HG03460 (cell line): ENCODE measurements at regions not wholly inside any gene's neighbourhood (a gene's known extent, or its start where the extent isn't known, plus 50 kb on each side); places are given as distances from the start of the nearest gene placed in this dataset.
"Not testable (repeated sequence)": the region's sequence is repeated elsewhere in the genome, so short reads cannot be mapped to it uniquely, and the experiment has no call there.

ENCODE experiments used
- ATAC-seq: cut with Tn5 transposase; IDR thresholded peaks from one replicate; pipeline ENCODE4 v1.9.1; 2021; ENCODE audit not compliant: unreplicated experiment

DNA sequence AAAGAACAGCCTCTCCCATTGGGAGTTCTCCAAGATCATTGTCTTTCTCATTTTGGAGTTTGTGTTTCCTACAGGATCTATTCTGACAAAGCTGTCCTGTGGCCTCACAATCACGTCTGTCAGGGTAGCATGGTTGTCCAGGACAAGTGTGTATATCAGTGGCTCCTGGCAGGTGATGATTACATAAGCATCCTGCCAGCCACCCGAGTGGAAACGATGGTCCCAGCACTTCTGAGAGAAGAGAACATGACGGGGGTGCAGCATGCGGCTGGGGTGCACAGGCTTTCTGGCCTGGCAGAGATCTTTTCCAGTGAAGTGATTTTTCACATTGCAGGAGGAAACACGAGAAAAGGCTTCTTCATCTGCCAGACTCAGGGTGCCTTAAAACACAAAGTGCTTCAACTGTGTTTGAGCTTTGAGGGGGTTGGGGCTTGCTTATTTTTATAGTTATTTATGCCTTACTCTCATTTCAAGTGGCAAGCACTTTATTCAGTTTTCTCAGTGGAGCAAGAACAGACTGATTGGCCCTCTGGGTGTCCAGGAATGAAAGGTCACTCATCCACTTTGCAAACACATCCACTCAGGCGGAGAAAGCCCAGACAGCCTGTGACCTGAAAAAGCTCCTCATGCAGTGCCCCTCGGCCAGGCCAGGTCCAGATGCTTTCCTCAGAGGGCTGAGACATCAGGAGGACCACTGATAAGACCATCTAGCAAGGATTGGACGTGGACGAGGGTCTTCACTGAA, 186.0 kb downstream of the DUSP10 start:
- ATAC-seq = no peak

DNA sequence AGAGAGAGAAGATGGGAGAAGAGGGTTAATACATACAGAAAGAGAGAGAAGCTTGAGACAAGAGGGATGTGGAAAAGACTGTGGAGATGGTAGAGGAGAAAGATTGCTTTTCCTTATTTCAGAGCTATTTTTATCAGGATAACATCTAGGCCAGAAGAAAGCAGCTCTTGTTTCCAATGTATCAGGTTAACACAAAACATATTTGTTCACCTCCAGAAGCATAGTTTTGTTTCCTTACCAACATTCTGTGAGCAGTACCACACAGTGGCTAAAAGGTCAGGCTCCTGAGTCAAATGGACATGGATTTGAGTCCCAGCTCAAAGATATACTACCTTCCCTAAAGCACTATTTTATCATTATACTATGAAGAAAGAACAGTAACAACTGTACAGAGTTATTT, 185.5 kb downstream of the DUSP10 start:
- no peak for ATAC-seq

DNA sequence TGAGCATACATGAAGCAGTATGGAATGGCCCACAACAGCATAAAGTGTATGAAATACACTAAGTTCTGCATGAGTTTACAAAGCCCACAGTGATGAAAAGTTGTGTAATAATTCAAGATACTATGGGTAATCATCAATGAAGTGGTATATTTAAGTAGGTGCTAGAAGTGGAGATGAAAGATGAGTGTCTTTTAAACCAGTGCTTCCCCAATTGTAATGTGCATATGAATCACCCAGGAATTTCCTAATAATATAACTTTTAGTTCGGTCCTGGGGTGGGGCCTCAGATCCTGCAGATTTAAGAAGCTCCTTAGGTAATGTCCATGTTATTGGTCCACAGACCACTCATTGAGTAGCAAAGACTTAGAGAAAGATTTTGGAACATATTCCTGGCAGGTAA, 184.9 kb downstream of the DUSP10 start:
- ATAC-seq = no peak

DNA sequence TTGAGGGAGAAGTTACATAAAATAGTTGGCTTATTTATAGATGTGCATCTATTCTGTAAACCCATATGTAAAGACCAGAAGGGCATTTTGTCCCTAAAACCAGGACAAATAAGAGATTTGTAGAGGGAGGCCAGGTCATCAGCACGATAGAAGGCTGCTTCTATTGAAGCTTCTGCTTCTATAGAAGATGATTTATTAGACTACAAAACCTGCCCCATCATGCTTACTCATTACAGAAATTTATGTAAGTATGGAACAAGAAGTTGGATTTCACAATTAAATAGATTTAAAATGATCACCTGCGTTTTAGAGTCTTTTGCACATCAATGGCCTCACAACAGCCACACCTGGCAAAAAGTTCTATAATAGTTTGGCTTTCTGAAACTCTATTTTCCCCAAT, 183.5 kb downstream of the DUSP10 start:
- no peak for ATAC-seq

DNA sequence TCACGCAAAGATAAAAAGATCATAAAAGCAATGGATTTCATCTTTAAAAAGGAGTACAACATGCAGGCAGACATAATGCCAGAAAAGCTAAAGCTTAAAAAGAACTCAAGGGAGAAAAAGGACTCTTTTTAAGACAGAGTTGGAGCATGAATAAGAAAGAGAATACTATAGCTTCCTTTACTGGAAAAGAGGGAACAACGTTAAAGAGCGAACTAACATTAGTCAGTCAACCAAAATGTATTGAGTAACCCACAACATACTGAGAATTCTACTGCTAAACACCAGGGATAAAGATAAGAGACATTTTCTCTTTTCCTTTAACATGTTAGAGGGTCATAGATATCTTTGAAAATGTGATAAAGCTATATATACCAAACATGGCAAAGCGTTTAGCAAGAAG, 182.0 kb downstream of the DUSP10 start:
- ATAC-seq = no peak

DNA sequence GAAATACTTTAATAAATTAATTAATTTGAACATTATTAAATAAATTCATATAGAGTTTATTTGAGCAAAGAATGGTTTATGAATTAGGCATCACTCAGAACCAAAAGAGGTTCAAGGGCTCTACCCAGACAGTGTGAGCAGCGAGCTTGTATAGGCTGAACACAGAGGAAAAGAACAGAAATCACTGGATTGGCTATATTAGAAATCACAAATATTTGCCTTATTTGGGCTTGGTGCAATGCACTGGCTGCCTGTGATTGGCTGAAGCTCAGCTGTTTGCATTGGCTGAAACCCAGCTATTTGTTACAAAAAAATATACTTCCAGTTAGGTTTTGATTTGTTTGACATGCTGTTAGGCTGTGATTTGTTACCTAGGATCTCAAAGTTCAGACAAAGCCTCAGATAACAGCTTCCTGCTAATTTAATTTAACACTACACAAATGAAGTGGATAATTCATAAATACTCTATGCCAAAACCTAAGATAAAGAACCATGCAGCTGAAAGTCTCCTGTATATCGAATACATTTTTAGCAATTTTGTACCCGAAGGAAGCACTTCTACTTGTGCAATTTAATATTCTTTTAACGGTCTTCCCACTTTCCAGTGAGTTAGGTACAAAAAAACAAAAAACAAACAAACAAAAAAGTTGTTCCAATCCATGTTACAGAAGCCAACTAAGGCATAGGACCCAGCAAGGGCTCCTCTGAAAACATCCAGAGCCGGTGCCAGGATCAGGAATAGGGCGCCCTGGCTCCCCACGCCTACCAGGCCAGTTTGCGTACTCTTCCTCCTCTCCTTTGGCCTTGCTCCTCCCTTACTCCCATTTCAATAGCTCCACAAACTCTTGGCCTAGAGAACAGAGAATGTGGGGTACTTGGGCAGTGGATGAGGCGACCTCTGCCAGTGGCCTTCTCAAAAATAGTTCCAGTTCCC, 179.1 kb downstream of the DUSP10 start:
- no peak for ATAC-seq

DNA sequence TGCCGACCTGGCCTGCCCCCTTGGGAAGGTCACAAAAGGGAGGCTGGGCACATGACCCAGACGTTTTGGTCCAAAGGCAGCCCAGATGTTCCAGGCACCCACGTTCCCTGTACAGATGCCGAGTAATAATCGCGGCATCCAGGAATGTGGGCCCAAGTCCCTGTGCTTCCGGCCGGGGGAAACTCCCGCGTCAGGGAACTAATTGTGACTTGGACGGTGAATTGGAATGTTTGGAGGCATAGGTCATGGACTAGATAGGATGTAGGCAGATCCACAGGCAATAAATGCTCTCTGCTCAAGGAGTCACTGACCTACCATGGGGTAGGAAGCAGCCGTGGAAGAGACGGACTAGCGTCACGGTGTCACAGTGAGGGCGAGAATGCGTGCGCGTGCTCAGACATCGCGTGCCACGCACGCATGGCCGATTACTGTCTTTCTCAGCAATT, 178.4 kb downstream of the DUSP10 start:
- no peak for ATAC-seq

DNA sequence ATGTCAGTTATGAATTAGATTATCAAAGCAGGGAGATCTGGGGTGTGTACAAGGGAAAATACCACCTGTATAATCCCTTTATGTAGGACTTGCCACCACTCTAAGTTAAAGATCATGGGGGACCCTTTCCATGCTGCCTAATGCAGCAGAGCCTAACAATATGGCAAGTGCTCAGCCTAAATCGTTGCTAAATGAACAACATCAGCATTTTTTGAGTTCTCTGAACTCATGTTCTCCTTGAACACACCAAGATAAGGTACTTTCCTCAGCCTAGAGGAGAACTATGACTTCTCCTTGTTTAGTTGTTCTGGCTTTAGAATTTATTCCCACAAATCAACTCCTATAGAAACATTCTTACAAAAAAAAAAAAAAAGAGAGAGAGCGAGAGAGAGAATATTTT, 177.0 kb downstream of the DUSP10 start:
- ATAC-seq = no peak

DNA sequence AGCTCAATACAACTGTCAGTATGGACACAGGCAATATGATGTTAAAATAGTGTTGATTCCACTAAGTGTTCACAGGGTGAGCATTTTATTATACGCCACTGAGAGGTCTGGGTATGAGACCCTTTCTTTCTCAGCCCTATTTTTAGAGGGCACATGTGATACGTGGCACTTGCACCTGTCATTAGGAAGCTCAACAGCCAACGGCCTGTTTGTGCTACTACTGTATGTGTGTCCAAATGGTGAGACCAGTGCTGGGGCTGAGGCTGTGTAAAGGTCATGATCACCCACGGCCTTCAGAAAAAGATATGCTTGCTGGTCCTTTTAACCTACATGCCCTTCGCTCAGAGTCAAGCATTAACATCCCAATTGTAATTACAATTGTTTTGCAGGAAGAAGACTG, 176.2 kb downstream of the DUSP10 start:
- ATAC-seq = no peak

DNA sequence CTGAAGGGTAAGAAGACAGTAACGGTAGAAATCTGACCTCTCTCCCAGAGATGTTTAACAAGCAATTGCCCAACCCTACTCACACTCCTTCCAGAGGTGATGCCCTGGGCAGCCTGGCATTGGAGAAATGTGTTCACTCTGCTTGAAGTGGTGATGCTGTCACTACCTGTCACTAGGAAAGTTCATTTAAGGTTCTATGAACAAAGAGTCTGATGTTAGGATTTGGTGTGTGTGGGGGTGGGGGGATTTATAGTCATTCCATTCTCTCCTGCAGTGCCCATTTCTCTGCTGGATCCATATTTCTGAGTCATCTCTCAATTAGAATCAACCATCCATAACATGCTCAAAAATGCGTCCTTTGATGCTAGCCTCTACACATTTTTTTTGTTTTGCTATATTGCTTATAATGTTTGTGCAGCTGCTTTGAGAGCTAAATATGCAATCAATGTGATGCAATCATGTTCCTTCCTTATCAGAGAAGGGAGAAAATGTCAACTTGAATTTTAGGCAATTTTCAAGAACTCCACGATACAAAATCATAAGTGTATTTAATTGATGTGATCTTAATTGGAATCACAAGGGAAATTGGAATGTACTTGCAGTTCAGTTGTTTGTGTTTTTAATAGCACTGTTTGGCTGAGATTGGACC, 173.9 kb downstream of the DUSP10 start:
- no peak for ATAC-seq

DNA sequence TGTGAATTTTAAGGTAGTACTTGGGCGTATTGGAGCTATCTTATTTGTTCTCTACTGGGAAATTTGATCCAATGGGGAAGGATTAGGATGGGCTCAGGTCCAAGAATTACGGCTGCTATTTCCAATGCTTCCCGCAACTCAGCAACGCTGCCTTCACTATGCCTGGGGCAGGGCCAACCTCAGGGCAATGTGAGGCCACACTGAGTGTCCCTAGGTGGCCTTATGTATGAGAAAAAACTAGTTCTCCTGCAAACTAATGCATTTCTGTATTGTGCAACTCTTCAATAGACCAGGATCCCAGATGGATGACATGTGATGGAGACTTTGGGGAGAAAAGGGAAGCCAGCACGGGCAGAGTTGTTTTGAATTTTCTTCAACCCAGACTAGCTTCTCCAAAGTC, 168.1 kb downstream of the DUSP10 start:
- ATAC-seq = no peak

DNA sequence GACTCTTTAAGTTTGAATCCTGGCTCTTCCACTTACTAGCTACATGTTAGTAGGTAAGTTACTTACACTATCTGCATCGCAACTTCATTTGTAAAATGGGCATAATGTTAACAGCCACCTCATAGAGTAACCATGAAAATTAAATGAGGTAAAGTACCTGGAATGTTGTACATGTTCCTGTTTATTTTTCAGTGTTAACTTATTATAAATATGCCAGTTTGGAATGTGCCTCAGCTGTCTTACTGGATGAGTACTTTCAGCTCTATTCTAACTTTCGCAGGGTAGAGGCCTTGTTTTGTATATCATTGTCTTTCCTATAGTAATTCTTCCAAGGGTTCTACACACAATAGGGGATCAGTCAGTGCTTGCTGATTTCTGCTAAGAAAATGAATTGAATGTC, 167.4 kb downstream of the DUSP10 start:
- no peak for ATAC-seq

DNA sequence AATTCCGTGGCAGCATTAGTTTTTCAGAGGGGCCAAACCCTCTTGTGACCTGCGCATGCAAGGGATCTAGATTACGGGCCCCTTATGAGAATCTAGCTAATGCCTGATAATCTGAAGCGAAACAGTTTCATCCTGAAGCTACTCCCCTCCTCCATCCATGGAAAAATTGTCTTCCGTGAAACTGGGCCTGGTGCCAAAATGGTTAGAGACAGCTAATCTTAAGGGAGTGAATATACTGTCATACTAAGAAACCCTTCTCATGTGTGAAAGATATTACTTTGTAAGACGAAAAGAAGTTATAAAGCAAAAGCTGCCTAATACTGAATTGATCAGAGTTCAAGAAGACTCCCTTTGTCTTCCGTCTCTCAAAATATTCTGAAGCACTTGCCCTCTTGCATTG, 166.3 kb downstream of the DUSP10 start:
- no peak for ATAC-seq

DNA sequence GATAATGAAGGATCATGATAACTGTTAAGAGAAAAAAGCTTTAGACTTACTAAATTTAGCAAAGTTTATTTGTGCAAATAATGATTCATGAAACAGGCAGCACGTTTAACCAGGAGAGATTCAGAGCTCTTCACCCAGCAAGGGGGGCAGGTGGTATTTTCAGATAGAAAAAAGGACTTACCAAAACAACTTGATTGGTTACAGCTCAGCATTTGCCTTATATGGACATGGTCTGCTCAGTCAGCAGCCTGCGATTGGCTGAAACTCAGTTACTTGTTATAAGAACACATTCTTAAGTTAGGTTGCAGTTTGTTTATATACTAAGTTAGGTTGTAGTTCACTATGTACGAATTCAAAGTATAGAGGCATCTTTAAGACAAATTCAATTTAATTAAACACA, 165.6 kb downstream of the DUSP10 start:
- no peak for ATAC-seq

DNA sequence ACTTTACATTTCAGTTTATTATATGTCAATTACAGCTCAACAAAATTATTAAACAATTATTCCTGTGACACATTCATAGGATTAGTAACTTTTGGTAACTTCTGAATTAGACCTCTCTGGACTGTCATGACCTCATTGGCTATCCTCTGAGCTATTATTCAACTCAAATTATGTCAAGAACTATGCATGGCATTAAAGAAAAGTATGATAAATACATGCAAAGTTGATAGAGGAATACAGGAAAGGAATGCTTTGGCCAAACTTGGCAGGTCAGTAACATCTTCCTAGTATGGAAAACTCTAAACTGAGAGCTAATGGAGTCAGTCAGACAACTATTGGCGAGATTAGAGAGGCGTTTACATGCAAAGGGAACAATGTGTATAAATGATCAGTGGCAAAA, 158.4 kb downstream of the DUSP10 start:
- ATAC-seq = no peak

DNA sequence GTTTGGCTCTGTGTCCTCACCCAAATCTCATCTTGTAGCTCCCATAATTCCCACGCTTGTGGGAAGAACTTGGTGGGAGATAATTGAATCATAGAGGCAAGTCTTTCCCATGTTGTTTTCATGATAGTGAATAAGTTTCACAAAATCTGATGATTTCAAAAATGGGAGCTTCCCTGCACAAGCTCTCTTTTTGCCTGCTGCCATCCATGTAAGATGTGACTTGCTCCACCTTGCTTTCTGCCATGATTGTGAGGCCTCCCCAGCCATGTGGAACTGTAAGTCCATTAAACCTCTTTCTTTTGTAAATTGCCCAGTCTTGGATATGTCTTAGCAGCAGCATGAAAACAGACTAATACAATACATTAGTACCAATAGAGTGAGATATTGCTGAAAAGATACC, 154.9 kb downstream of the DUSP10 start:
- not testable (repeated sequence) for ATAC-seq

DNA sequence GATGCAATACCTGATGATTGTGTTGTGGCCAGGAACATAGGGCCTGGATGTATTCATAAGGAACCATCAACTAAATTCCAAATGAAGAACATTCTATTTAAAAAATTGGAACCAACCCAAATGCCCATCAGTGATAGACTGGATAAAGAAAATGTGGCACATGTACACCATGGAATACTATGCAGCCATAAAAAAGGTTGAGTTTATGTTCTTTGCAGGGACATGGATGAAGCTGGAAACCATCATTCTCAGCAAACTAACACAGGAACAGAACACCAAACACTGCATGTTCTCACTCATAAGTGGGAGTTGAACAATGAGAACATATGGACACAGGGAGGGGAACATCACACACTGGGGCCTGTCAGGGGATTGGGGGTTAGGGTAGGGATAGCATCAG, 150.6 kb downstream of the DUSP10 start:
- ATAC-seq = not testable (repeated sequence)

DNA sequence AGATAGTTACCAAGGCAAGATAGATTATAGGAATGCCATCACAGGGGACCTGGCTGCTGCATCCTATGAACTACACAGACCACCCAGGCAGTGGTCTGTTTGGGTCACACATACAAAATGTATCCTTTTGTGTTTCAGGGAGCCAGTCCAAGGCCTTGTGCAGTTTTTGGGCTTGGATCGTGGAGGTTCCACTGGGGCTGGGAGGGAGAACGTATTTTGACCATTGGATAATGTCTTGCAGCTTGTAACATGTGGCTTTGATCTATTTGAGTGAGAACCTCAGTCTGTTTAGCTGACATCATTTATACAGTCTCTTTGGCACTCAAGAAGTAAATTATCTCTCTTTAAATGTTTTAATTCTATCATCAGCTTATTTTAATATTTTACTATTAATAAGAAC, 147.3 kb downstream of the DUSP10 start:
- ATAC-seq = no peak

DNA sequence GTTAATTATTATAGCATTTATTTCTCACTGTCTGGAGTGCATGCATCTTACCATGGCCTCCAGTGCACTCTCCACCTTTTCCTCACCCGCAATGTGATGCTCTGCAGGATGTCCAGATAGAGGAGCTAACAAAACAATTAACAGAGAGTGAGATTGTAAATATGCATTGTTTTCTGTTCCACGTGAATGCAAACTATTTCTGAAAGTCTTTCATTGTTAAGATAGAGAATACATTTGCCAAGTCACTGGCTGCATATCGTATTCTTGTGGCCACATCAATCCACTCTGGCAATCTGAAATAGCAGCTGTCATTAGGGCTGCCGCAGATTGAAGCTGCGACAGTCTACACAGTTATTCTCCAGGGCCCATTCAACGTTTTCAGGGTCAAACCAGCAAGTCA, 143.8 kb downstream of the DUSP10 start:
- no peak for ATAC-seq

DNA sequence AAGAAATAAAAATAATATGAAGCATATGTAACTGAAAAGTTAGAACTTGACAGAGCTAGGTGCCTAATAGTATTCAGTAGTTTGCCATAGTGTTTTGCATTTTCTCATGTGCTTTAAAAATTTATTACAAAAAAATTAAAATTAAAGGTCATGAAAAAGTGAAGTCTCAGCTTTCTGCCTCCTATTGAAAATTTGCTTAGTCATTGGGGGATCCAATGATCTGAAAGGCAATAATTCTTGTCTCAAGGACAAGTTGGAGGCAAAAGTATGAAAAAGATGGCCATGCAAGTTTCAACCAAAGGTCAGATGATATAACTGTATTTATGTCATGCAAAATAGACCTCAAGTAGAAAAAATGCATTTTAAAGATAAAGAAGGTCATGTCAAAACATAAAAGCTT, 140.7 kb downstream of the DUSP10 start:
- no peak for ATAC-seq

DNA sequence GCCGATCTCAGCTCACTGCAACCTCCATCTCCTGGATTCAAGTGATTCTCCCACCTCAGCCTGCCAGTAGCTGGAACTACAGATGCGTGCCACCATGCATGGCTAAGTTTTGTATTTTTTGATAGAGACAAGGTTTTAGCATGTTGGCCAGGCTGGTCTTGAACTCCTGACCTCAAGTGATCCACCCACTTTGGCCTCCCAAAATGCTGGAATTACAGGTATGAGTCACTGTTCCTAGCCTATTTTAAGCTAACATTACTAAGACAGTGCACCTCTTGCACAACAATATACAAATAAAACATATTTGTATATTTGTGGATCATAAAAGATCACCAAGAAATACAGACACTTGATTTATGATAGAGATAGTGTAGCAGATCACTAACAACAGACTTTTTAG, 139.1 kb downstream of the DUSP10 start:
- no peak for ATAC-seq

DNA sequence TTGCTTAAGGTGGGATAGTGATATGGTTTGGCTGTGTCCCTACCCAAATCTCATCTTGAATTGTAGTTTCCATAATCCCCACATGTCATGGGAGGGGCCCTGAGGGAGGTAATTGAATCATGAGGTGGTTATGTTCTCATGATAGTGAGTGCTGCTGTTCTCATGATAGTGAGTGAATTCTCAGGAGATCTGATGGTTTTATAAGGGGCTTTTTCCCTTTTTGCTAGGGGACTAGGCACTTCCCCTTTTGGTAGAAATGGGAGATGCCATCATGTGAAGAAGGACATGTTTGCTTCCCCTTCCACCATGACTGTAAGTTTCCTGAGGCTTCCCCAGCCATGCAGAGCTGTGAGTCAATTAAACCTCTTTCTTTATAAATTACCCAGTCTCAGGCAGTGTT, 137.5 kb downstream of the DUSP10 start:
- ATAC-seq = not testable (repeated sequence)
